Superior temporal gyrus (tissue), 1 donor: ENCODE measurements at regions not wholly inside any gene's neighbourhood (a gene's known extent, or its start where the extent isn't known, plus 50 kb on each side); places are given as distances from the start of the nearest gene placed in this dataset.

Experiments
- DNase-seq: peaks from one replicate; pipeline ENCODE4 v3.0.0-alpha.2; 2016; ENCODE audit errors: extremely low spot score

DNA sequence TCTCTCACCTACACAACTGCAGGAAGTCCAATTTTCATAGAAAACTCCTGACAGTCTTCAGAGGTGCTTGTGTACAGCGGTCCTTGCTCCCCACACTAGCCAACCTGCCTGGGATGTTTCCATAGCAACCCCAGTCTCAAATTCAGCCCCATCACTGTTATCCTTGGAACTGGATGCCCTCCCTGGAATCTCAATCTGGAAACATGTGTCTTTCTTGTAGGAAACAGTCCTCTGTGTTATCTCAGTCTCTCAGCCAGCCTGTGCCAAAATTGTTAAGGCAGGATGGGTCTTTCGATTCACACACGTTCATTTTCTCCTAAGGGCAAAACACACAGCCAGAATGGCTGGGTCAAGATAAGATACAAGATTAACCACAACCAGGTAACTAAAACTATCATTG lies 295.5 kb upstream of the RND3 start:
- no peak for DNase-seq

- DNase-seq: no peak
Observed at GRCh38 chr2:150782613-150783012, 295.1 kb upstream of the RND3 start.

- DNase-seq: no peak
Observed at GRCh38 chr2:150781142-150781541, 293.7 kb upstream of the RND3 start.

GRCh38 chr2:150778828-150779227 lies 291.4 kb upstream of the RND3 start:
- DNase-seq: no peak

- no peak for DNase-seq
Observed at GRCh38 chr2:150769421-150769820, 282.0 kb upstream of the RND3 start.

DNA sequence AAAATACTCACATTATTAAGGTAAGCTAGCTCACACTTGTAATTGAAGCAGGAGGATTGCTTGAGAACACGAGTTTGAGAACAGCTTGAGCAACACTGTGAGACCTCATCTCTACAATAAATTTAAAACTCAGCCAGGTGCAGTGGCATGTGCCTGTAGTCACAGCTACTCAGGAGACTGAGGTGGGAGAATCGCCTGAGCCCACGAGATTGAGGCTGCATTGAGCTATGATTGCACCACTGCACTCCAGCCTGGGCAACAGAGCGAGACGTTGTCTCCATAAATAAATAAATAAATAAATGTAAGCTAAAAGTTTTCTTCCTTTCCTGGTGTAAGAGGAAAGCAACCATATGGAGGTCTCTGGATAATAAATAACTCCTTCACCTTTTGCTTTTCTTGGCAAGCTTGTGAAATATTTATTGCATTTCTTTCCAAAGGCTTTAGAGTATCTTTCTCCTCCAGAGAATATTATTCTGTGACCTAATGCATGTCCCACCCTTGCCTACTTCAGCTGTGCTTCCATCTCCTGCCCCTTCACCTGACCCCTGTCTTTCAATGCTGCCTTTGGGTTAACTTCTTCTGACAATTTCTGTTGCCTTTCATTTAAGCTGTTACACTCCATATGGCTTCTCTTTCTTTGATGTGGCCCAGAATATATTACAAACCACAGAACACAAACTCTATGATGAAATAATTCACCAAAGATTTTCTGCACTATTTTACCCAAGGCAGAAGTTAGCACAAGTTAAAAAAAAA lies 280.7 kb upstream of the RND3 start:
- no peak for DNase-seq

DNA sequence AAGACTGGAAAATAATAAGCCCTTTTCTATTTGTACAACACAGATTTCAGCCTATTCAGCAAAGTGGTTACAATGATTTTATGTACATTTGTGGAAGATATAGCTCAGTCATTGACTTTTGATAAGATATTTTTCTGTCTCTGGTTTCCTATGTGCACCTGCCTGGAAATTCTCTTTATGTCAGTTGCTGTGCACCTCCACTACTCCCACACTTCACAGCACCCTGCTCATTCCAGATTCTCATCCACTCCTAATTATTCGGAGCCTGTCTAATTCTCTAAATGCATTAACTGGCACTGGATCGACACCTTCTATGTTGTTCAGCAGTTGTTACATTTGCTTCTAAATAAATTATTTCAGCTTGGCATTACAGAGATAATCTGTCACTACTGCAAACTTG lies 275.1 kb upstream of the RND3 start:
- no peak for DNase-seq

- no peak for DNase-seq
Observed at GRCh38 chr2:150759531-150759930, 272.1 kb upstream of the RND3 start.

- no peak for DNase-seq
Observed at GRCh38 chr2:150759106-150759505, 271.6 kb upstream of the RND3 start.

- DNase-seq: no peak
Observed at GRCh38 chr2:150752229-150752628, 264.8 kb upstream of the RND3 start.

DNA sequence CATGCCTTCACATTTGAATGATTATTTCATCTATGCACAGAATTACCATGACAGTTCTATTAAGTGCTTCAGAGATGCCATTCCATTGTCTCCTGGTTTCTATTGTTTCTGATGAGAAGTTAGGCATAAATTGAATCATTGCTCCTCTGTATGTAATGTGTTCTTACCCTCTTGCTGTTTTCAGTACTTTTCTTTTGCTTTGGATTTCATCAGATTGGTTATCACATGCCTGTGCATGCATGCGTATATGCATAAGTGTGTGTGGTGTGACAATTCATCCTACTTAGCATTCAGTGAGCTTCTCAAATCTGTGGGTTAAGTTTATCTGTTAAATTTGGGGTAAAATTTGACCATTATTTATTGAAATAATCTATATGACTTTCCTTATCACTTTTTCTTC lies 263.3 kb upstream of the RND3 start:
- DNase-seq: no peak

DNA sequence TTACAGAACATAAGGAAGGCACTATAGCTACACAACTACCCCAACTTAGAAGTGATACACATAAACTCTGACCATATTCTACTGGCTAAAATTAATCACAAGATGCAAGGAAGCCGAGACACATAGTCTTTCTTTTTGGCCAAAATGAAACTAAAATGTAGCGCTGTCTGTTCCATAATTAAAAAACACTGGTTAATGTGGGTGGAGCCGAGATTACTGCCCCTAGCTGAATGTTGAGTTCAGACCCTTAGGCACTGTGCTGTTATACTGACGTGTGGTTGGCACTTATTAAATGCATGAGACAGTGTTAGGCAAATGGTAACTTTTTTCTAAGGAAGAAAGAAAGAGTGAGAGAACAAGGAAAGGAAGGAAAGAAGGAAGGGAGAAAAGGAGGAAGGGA lies 254.6 kb upstream of the RND3 start:
- no peak for DNase-seq

DNA sequence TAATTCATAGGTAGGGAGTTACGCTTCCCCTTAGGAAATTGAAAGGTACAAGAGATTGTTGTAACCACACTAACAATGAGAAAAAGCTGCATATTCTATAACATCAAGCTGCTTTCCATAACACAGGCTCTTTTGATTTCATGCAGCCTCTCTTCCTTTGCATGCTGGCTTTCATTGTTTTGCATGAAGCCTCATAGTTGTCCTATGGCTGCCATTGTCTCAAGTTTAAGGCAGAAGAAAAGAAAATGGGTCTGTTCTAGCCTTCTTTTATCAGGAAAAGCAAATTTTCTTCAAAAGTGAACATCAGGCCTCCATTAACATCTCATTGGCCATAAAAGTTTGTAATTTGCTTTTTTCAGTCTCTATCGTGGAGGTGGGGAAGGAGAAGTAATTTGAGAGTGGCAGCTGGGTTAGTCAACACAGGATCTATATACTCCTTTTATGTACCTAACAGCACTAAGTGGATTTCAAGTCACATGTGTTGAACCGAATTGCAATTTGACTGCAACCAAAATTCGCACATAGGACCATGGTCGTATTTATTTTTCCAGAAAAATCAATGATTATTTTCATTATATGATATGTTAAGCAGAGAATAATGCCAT lies 248.5 kb upstream of the RND3 start:
- DNase-seq: no peak

DNA sequence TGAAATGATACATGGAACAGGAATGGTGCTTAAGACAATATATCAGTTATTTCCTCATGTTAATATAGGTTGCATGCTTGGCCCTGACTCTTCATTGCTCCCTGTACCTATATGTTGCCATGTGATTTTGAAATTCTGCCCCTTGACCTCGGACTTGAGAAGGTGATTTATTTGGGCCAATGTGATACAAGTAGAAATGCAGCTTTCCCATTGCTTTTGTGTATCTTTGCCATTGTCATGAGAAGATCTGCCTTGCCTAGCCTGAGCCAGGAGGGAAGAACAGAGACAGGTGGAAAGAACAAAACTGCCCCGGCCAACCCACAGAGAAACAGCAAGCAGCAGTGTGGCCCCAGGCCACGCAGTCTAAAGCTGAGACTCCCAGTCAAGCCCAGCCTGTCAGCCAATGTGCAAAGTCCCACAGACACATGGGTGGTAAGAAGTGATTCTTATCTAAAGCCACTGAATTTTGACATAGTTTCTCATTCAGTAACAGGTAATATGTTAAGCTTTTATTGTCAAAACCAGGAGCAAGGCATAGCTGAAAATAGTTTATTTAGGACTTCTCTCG lies 245.7 kb upstream of the RND3 start:
- no peak for DNase-seq

GRCh38 chr2:150732491-150732890 lies 245.0 kb upstream of the RND3 start:
- no peak for DNase-seq

DNA sequence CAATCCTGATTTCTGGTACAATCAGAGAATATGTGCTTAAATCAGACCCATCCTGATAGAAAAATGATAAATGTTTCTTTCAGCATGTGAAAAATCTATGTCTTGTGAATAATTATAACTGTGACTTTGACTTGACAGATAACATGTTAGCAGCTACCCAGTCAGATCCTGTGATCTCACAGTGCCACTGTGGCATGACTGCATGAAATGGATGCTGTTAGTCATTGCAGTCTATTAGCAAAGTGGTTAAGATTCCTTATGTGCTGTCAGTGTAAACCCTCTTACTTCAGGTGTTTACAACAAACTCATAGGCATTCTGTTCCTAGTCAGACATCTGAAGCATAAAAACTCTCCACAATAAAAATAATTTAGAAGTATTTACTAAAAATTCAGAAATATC lies 244.6 kb upstream of the RND3 start:
- DNase-seq: no peak

DNA sequence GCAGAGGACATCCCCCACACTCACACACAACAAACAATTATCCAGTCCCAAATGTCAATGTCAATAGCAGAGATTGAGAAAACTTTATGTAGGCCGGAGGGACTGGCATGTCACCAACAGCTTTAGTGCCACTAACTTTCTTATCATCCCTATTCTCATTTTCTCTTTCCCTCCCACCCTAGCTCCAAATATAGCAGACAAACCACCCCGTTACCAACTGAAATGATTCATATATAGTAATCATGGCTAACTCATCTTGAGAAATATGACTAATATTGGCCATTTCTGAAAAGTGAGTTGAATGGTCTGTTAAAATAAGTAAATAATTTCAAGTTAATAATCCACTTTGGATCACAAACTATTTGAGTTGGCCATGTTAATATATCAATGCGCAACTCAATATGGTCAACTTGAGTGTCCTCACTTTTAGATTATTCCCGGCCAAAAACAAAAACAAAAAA lies 242.1 kb upstream of the RND3 start:
- DNase-seq: no peak

DNA sequence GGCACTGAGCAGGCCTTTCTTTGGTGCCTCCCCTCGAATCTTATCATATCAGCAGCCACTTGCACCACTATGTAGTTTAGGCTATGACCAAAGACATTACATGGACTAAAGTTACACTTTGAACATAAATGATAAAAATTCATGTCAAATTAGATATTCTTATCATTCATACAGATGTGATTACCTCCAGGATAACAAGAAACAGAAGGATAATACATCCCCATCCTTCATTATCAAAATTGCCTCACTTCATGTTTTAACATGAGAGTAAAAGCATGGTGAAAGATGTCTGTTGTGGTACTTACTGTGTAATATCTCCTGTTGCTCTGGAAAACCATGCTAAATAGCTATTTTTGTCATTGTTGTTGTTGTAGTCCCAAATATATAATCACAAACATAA lies 230.8 kb upstream of the RND3 start:
- DNase-seq: no peak

DNA sequence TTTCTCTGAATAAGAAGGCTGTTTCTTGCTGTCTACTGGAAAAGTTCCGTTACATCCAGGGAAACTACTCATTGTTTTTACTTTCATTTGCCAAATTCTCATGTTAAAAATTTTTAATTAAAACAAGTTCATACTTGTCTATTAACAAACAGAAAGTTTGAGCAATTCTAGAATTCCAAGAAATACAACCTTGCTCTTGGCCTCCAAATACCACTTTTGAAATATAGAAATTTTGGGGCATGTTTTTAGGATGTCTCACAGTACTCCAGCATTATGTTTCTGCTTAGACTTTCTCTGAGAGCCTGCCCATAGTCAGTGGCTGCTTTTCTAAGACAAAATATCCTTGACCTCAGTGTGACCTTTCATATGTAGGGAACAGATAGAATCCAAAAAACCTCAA lies 228.7 kb upstream of the RND3 start:
- DNase-seq: no peak

GRCh38 chr2:150715501-150715900 lies 228.0 kb upstream of the RND3 start:
- no peak for DNase-seq

GRCh38 chr2:150710916-150711315 lies 223.4 kb upstream of the RND3 start:
- DNase-seq: no peak

GRCh38 chr2:150710041-150710440 lies 222.6 kb upstream of the RND3 start:
- no peak for DNase-seq

DNA sequence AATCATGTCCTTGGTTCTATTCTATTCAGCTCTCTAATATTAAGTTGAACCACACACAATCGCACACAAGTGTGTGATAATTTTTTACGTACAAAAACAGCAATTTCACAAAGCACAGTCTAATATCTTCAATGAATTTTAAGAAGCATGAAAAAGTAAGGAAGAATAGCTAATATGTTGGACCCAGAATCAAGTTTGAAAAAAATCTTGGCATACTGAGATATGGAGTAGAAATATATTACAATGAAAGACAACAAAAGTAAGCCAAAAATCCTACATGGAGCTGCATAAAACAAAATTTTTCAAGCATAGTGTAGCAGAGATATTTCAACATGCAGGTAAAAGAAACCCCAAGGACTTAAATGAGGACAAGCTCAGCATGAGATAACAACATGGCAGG lies 219.1 kb upstream of the RND3 start:
- no peak for DNase-seq
